Activated CD4-positive, alpha-beta T cell treated with anti-CD3 and anti-CD28 coated beads, Interleukin-2, amount 50 U/mL, for 16 hours (primary cell): ENCODE measurements at regions not wholly inside any gene's neighbourhood (a gene's known extent, or its start where the extent isn't known, plus 50 kb on each side); places are given as distances from the start of the nearest gene placed in this dataset.
"Not testable (repeated sequence)": the region's sequence is repeated elsewhere in the genome, so short reads cannot be mapped to it uniquely, and the experiment has no call there.

Source experiments
- DNase-seq: peaks from one replicate; pipeline ENCODE4 v3.0.0-alpha.2; 2020

GRCh38 chr10:109809954-109810353, 113.4 kb downstream of the XPNPEP1 start:
- DNase-seq: not testable (repeated sequence)

GRCh38 chr10:109801191-109801590, 122.1 kb downstream of the XPNPEP1 start:
- DNase-seq: not testable (repeated sequence)

- DNase-seq: no peak
Measured at GRCh38 chr10:109790647-109791046, 132.7 kb downstream of the XPNPEP1 start.

GRCh38 chr10:109784236-109784635, 139.1 kb downstream of the XPNPEP1 start:
- no peak for DNase-seq

- no peak for DNase-seq
Measured at GRCh38 chr10:109783286-109783685, 140.0 kb downstream of the XPNPEP1 start.

- DNase-seq: no peak
Measured at GRCh38 chr10:109780997-109781396, 142.3 kb downstream of the XPNPEP1 start.

GRCh38 chr10:109778993-109779392, 144.3 kb downstream of the XPNPEP1 start:
- no peak for DNase-seq

GRCh38 chr10:109774121-109774440, 149.2 kb downstream of the XPNPEP1 start:
- no peak for DNase-seq

GRCh38 chr10:109773288-109774120, 149.8 kb downstream of the XPNPEP1 start:
- DNase-seq: peak; percentile 31

- no peak for DNase-seq
Measured at GRCh38 chr10:109770663-109771062, 152.6 kb downstream of the XPNPEP1 start.

GRCh38 chr10:109769966-109770365, 153.3 kb downstream of the XPNPEP1 start:
- DNase-seq: no peak

- no peak for DNase-seq
Measured at GRCh38 chr10:109765838-109766237, 157.5 kb downstream of the XPNPEP1 start.

GRCh38 chr10:109762555-109762954, 160.8 kb downstream of the XPNPEP1 start:
- DNase-seq: no peak

- not testable (repeated sequence) for DNase-seq
Measured at GRCh38 chr10:109757670-109758069, 165.6 kb downstream of the XPNPEP1 start.

GRCh38 chr10:109746861-109747260, 176.4 kb downstream of the XPNPEP1 start:
- DNase-seq: no peak

GRCh38 chr10:109744020-109744419, 179.3 kb downstream of the XPNPEP1 start:
- DNase-seq: no peak

- no peak for DNase-seq
Measured at GRCh38 chr10:109743574-109743973, 179.7 kb downstream of the XPNPEP1 start.

GRCh38 chr10:109743146-109743545, 180.2 kb downstream of the XPNPEP1 start:
- no peak for DNase-seq

- no peak for DNase-seq
Measured at GRCh38 chr10:109741712-109742111, 181.6 kb downstream of the XPNPEP1 start.

- DNase-seq: no peak
Measured at GRCh38 chr10:109740436-109740835, 182.9 kb downstream of the XPNPEP1 start.

- no peak for DNase-seq
Measured at GRCh38 chr10:109737626-109738025, 185.7 kb downstream of the XPNPEP1 start.

GRCh38 chr10:109737009-109737408, 186.3 kb downstream of the XPNPEP1 start:
- DNase-seq: no peak

- no peak for DNase-seq
Measured at GRCh38 chr10:109735776-109736175, 187.5 kb downstream of the XPNPEP1 start.

- DNase-seq: no peak
Measured at GRCh38 chr10:109732254-109732965, 190.9 kb downstream of the XPNPEP1 start.
